ACHN (cell line): ENCODE measurements at regions not wholly inside any gene's neighbourhood (a gene's known extent, or its start where the extent isn't known, plus 50 kb on each side); places are given as distances from the start of the nearest gene placed in this dataset.
A peak's percentile ranks its signal among the peaks of the same experiment; 100 is the strongest.

Source experiments
- DNase-seq: peaks from one replicate; pipeline ENCODE4 v3.0.0-alpha.2; 2015
- in situ Hi-C: cut with HindIII; loops from 2 replicates; pipeline ENCODE4 v1.10.0; 2017; ENCODE audit warnings: low sequenced_read_pairs, low pct_ligation_motif_present, low pct_unique_long_range_greater_than_20kb

DNA sequence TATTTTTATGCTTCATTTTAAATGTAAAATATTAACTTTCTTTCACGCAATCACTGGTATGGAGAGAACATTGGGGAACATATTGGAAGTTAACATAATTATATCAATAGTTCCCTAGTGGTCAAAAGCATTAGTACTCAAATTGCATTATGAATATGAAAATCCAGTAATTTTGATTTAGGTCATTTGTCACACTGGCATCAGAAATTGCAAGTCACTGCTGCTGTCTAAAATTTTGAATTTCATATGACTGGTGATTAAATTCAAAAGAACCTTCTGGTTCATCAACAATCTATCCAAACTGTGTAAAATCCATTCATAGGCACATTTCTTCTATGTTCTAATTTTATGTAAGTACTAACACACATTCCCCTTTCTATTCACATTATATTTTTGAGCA, 2235.7 kb upstream of the PCDH20 start:
- in situ Hi-C loops: no loop called here
- no peak for DNase-seq

GRCh38 chr13:63643543-63643942, 2227.9 kb upstream of the PCDH20 start:
- in situ Hi-C loops: no loop called here
- DNase-seq: no peak

- in situ Hi-C loops: no loop called here
- DNase-seq: peak; percentile 53
Observed at GRCh38 chr13:63636316-63636993, 2220.8 kb upstream of the PCDH20 start.

- in situ Hi-C loops: no loop called here
- no peak for DNase-seq
Observed at GRCh38 chr13:63632321-63632720, 2216.7 kb upstream of the PCDH20 start.

GRCh38 chr13:63631006-63631405, 2215.4 kb upstream of the PCDH20 start:
- in situ Hi-C loops: no loop called here
- DNase-seq: no peak

GRCh38 chr13:63629591-63629990, 2213.9 kb upstream of the PCDH20 start:
- peak; percentile 11 for DNase-seq
- in situ Hi-C loops: no loop called here

DNA sequence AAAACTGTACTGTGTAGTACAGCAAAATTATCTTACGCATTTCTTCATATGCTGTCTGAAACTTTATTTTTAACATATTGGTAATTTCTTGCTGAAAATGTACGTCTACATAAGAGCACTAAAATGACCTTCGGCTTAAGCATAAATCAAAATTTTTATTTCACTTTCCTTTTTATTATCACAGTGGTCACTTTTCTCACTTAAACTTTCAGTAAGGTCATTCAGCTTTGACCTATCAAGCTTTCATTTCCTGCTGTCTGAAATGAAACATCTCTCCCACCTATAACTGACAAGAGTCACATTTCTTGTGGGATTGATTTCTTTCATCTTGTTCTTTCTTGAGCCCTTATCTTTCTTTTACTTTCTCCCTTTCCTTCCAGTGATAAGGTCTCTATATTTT, 2212.7 kb upstream of the PCDH20 start:
- DNase-seq: no peak
- in situ Hi-C loops: no loop called here

- in situ Hi-C loops: no loop called here
- no peak for DNase-seq
Observed at GRCh38 chr13:63625869-63626268, 2210.2 kb upstream of the PCDH20 start.

DNA sequence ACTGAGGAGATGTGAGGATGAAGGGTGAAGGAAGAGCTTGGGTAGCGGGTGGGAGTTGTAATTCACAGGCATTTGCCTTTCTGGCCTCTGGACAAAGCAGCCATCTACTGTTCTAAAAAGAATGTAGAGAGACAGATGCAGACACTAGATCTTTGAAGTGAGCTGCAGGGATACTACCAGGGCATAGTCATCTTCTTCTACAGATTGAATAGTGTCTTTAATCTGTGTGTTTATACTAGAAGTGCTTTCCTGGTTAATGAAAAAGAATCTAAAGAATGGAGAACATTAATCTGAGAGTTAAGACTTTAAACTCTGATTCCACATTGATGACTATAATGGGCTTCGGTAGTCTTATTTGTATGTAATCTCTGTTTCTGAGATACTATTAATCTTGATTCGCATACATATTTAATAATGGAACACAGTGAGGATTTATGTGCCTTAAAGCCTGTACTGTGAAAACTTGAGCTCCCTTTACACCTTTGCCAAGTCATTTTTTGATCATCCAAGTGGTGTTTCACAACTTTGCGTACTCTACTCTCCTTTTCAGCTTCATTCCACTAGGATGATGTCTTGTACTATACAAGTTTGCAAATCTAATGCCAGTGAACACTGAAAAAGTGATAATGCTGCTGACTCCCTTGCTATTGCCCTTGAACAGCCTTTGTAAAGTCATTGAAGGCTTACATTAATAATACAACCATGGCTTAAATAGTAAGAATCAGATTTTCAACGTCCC, 2199.4 kb upstream of the PCDH20 start:
- in situ Hi-C loops: no loop called here
- no peak for DNase-seq

DNA sequence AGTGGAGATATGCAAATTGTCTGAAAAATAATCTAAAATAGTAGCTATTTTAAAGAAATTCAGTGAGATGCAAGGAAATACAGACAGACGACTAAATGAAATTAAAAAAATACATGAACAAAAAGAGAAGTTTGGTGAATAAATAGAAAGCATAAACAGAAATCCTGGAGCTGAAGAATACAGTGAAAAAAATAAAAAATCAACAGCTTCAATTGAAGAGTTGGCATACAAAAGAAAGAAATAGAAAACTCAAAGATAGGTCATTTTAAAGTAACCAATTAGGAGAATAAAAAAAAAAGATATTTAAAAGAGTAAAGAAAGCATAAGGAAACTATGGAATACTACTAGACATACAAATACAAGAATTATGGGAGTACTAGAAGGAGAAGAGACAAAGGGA, 2191.5 kb upstream of the PCDH20 start:
- in situ Hi-C loops: no loop called here
- DNase-seq: no peak

DNA sequence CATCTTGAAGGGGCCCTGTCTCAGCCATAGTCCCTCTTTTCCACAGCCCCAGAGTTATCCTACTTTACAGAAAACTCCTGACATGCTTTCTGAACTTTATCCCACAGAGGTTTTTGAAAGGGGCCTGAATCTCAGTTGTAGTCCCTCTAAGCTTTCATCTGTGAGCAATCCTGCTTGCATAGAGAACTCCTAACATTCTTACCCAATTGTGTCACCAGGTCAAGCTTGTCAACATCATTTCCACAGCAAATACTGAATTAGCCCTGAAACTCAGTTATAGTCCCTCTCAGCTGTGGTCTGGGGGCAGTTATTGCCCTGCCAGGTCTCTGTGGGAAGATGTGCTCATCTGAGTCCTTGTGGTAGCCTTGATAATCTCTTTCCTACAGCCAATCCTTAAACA, 2190.3 kb upstream of the PCDH20 start:
- DNase-seq: no peak
- in situ Hi-C loops: no loop called here

GRCh38 chr13:63605403-63605802, 2189.8 kb upstream of the PCDH20 start:
- no peak for DNase-seq
- in situ Hi-C loops: no loop called here

DNA sequence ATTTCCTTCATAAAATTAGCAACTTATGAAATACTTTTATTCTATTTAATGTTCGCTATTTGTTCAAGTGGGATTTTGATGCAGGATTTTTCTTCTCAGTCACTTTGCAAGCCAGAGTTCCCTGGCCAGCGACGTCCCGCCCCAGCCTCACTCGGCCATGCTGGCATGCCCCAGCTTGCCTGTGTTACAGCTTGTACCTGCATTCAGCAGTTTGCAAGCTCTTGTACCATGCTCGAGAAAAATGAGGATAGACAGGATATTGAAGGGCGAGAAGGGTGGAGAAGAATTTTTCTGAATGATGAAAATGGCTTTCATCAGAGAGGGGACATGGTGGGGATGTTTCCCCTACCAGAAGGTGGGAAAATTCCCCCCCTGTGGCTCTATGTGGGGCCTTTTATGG, 2180.2 kb upstream of the PCDH20 start:
- in situ Hi-C loops: no loop called here
- no peak for DNase-seq

DNA sequence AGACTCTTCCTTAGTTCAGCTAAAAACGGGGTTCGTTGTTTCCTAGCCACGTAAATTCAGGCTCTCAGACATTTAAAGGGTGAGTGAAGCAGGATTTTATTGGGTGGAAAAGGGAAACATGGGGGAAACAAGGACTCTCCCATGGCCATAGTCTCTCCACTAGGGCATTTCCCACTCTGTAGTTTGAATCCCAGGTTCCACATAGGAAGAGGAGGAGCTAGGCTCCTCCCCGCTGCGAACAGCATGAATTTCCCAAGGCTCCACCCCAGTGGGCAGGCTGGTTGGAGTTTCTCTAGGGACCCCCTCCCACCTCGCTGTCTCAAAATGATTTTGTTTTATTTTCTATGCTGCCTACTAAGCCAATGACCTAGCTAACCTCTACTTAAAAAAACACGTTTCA, 2170.8 kb upstream of the PCDH20 start:
- in situ Hi-C loops: no loop called here
- DNase-seq: no peak

DNA sequence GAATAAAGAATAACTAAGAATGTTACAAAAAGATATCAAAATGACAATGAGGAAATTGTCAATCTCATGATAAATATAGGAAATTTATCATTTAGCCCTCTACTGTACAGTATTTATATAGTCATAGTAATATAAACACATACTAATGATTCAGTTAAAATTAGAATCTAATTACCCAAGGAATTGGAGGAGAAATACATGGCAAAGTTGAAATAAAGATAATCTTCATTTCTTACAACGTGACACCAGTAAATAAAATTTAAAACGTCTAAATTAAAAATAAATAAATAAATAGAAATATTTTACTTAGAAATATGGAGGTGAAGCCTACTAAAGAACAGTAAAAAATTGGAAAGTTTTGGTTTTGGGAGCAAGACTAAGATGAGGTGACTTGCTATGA, 2163.1 kb upstream of the PCDH20 start:
- no peak for DNase-seq
- in situ Hi-C loops: no loop called here

DNA sequence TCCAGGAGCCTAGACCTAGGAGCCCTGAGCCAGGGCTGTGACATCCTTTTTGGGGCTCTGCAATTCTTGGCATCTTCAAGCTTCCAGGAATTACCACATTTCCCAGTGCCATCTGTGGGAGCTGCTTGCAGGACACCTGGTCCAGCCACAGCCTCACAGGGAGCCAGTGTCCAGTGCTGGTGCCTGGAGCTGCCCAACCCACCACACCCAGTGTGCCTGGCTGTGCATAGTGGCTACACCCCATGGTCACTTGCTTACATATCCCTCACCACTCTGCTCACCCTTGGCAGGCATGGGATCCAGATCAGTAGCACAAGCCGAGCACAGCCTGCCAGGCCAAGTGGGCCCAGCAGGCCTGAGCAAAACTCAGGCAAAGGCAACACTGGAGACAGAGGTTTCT, 2151.4 kb upstream of the PCDH20 start:
- in situ Hi-C loops: no loop called here
- no peak for DNase-seq

GRCh38 chr13:63554157-63554556, 2138.5 kb upstream of the PCDH20 start:
- in situ Hi-C loops: no loop called here
- no peak for DNase-seq

DNA sequence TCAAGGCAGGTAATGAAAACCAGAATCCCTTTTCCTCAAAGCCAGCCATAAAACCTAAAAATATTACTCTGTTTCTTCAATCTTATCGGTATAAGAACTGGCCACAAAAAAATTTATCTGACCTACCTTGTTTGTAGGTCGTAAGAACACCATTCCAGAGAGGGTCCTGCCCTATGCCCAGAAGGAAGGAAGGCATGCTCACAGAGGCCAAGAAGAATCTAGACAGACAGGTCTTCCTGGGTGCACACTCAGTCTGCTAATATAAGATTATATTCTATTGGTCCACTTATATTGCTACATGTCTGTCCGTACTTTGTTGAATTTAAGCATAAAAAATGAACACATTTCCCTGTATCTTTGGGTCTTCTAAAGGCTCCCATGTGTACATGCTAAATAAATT, 2136.1 kb upstream of the PCDH20 start:
- no peak for DNase-seq
- in situ Hi-C loops: no loop called here

DNA sequence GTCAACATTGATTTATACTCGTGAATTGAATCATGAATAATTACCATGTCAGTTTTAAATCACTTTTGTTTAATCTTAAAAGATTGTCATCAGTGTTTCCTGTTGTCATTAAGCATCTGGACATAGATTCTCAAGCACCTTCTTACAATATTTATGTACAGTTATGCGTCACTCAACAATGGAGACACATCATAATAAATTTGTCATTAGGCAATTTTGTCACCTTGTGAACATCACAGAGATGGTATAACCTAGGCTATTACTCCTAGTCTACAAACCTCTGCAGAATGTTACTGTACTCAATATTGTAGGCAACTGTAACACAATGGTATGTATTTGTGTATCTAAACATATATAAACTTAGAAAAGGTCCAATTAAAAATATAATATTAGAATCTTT, 2130.9 kb upstream of the PCDH20 start:
- in situ Hi-C loops: no loop called here
- no peak for DNase-seq

GRCh38 chr13:63542770-63543169, 2127.1 kb upstream of the PCDH20 start:
- no peak for DNase-seq
- in situ Hi-C loops: no loop called here
